Endothelial cell of umbilical vein (primary cell): ENCODE measurements at regions not wholly inside any gene's neighbourhood (a gene's known extent, or its start where the extent isn't known, plus 50 kb on each side); places are given as distances from the start of the nearest gene placed in this dataset.

Experiments
- BruUV-seq: library from RNA; stranded (reverse); fragments of 400-500 nt; replicated peaks from 2 replicates; lab custom pipeline; 2021; lab: Mats Ljungman, UMichigan
- CTCF ChIA-PET: fragments of 300-600, 350-600 bp; sonication (Branson Sonifier 250); formaldehyde crosslinking; loops from one replicate; lab custom pipeline; 2021; ENCODE audit warnings: antibody characterized with exemption, inconsistent platforms; lab: Charles Lee
- POLR2A ChIA-PET: fragments of 300-600, 350-600 bp; sonication (Branson Sonifier 250); formaldehyde crosslinking; loops from one replicate; lab custom pipeline; 2021; ENCODE audit warnings: antibody characterized with exemption, inconsistent platforms; lab: Charles Lee
- DNase-seq: peaks from one replicate; pipeline ENCODE4 v3.0.0-alpha.2; 2011; ENCODE audit warnings: low read depth, low spot score
- FAIRE-seq: peaks from 2 replicates; lab custom pipeline; 2011; peaks lifted over from hg19 to GRCh38; lab: Jason Lieb, UNC
- H2AFZ ChIP-seq: 2 replicates; pipeline ENCODE4 v1.6.0; 2012; ENCODE audit warnings: low read depth, low read length, control low read depth, inconsistent platforms
- H3K27ac ChIP-seq: 2 replicates; pipeline ENCODE4 v1.5.1; 2011; ENCODE audit warnings: low read depth, mild to moderate bottlenecking, control low read depth, low read length, moderate library complexity; ENCODE audit not compliant: insufficient read depth
- H3K27me3 ChIP-seq, 2 experiments: 2 replicates each; pipeline versions ENCODE4 v1.6.0 to v1.6.1; 2011; ENCODE audit warnings: low read length in 2 of 2, mixed read lengths in 1 of 2; ENCODE audit not compliant: control insufficient read depth in 2 of 2, insufficient read depth in 2 of 2
- H3K36me3 ChIP-seq, 2 experiments: 2 replicates in 1 of 2; 3 replicates in 1 of 2; pipeline ENCODE4 v1.5.1; 2011; ENCODE audit warnings: low read length in 2 of 2, mild to moderate bottlenecking in 1 of 2, moderate library complexity in 1 of 2; ENCODE audit not compliant: control insufficient read depth in 2 of 2, insufficient read depth in 2 of 2; ENCODE audit errors: extremely low read depth in 1 of 2
- H3K4me1 ChIP-seq: 3 replicates; pipeline ENCODE4 v1.5.1; 2011; ENCODE audit warnings: mild to moderate bottlenecking, low read length; ENCODE audit not compliant: control insufficient read depth, insufficient read depth; ENCODE audit errors: extremely low read depth
- H3K4me2 ChIP-seq: 2 replicates; pipeline ENCODE4 v1.6.1; 2011; ENCODE audit warnings: low read length, control low read depth, mixed read lengths; ENCODE audit not compliant: insufficient read depth
- H3K4me3 ChIP-seq, 3 experiments: fragments of 200-600 bp in 1 of 3; sonication (generic), shearing (Covaris generic) in 1 of 3; replicated peaks in 1 of 3; 2 replicates each; pipeline ENCODE4 v1.5.1; 2011 to 2016; ENCODE audit warnings: control low read depth in 3 of 3, low read length in 3 of 3, mild to moderate bottlenecking in 2 of 3, inconsistent platforms in 1 of 3, low read depth in 1 of 3, moderate library complexity in 1 of 3; ENCODE audit not compliant: insufficient read depth in 1 of 3
- H3K79me2 ChIP-seq: 2 replicates; pipeline ENCODE4 v1.6.0; 2012; ENCODE audit warnings: low read length, inconsistent platforms; ENCODE audit not compliant: control insufficient read depth, insufficient read depth
- H3K9ac ChIP-seq: replicated peaks from 2 replicates; pipeline ENCODE3; 2011; ENCODE audit warnings: low read length, control low read depth; ENCODE audit not compliant: insufficient read depth; ENCODE audit errors: extremely low read depth
- H3K9me1 ChIP-seq: replicated peaks from 3 replicates; pipeline ENCODE4 v1.6.0; 2011; ENCODE audit warnings: mild to moderate bottlenecking, low read length; ENCODE audit not compliant: control insufficient read depth, insufficient read depth; ENCODE audit errors: extremely low read depth
- H3K9me3 ChIP-seq: replicated peaks from 2 replicates; pipeline ENCODE4 v1.5.1; 2012; ENCODE audit warnings: low read length, inconsistent platforms; ENCODE audit not compliant: control insufficient read depth, insufficient read depth
- H4K20me1 ChIP-seq: replicated peaks from 2 replicates; pipeline ENCODE3; 2011; ENCODE audit warnings: mild to moderate bottlenecking, low read length; ENCODE audit not compliant: control insufficient read depth, insufficient read depth; ENCODE audit errors: extremely low read depth
- CTCF ChIP-seq, 2 donors: IDR thresholded peaks; 1 replicate in 1 of 2; 2 replicates in 1 of 2; pipeline ENCODE4 v1.5.1; 2011; ENCODE audit warnings: low read length in 2 of 2, mild to moderate bottlenecking in 2 of 2, moderate library complexity in 2 of 2, control low read depth in 1 of 2, inconsistent platforms in 1 of 2, low read depth in 1 of 2; ENCODE audit not compliant: insufficient read depth in 1 of 2; ENCODE audit errors: extremely low read depth in 1 of 2
- EZH2 ChIP-seq: IDR thresholded peaks from 2 replicates; pipeline ENCODE4 v1.6.1; 2012; ENCODE audit warnings: borderline replicate concordance, low read depth, mild to moderate bottlenecking, moderate library complexity, low read length, inconsistent platforms; ENCODE audit not compliant: severe bottlenecking
- FOS ChIP-seq: IDR thresholded peaks from 2 replicates; pipeline ENCODE4 v1.6.1; 2011; ENCODE audit warnings: mild to moderate bottlenecking, low read length, moderate library complexity, borderline replicate concordance; ENCODE audit not compliant: insufficient read depth
- GATA2 ChIP-seq: IDR thresholded peaks from 2 replicates; pipeline ENCODE4 v1.7.0; 2011; ENCODE audit warnings: low read depth, mild to moderate bottlenecking, moderate library complexity, mixed read lengths, low read length; ENCODE audit not compliant: insufficient read length, insufficient read depth
- JUN ChIP-seq: IDR thresholded peaks from 2 replicates; pipeline ENCODE4 v1.6.1; 2011; ENCODE audit warnings: borderline replicate concordance, low read depth; ENCODE audit not compliant: insufficient read length, insufficient read depth
- MAX ChIP-seq: IDR thresholded peaks from 2 replicates; pipeline ENCODE4 v1.6.1; 2011; ENCODE audit not compliant: insufficient read depth, insufficient read length
- MYC ChIP-seq: IDR thresholded peaks from one replicate; pipeline ENCODE4 v1.6.1; 2011; ENCODE audit warnings: mild to moderate bottlenecking, low read depth, low read length
- POLR2A ChIP-seq: IDR thresholded peaks from 2 replicates; pipeline ENCODE4 v1.6.1; 2012; ENCODE audit warnings: low read depth, mild to moderate bottlenecking, control low read depth, low read length
- POLR2AphosphoS5 ChIP-seq: IDR thresholded peaks from 2 replicates; pipeline ENCODE4 v1.6.1; 2012; ENCODE audit warnings: low read depth, mild to moderate bottlenecking, control low read depth, low read length, moderate library complexity; ENCODE audit not compliant: insufficient read depth
- dilution Hi-C: fragments of 300-500 bp; cut with MboI; formaldehyde crosslinking; loops from one replicate; pipeline ENCODE4 v1.15.0; 2019; ENCODE audit warnings: low sequenced_read_pairs; ENCODE audit not compliant: extremely low pct_ligation_motif_present
- intact Hi-C: fragments of 100-400 bp; cut with micrococcal nuclease; formaldehyde crosslinking; loops from one replicate; pipeline ENCODE4 v1.10.0; 2022

GRCh38 chr22:49363526-49364230 is 464.0 kb downstream of the BRD1 start:
- POLR2A ChIA-PET, result no interaction called here
- Histone ChIP-seq H3K9me3 (peaks cover 8% of the 10 kb centered on the region), H3K4me1 (no peaks in the 10 kb centered on the region), H3K9ac (no peak overlapping the region), H3K4me2 (no peak overlapping the region), H2AFZ (no peak overlapping the region), H3K36me3 (no peaks in the 10 kb centered on the region), H3K27me3 (no peaks in the 10 kb centered on the region), H3K27ac (no peak overlapping the region), H4K20me1 (no peaks in the 10 kb centered on the region), H3K79me2 (no peaks in the 10 kb centered on the region), H3K4me3 (no peak overlapping the region), H3K9me1 (no peaks in the 10 kb centered on the region)
- DNase-seq (no peak), FAIRE-seq (no peak)
- dilution Hi-C loops, result no loop called here
- BruUV-seq, result no TSS peak
- CTCF ChIA-PET, result no interaction called here
- TF ChIP-seq POLR2A (no peak), POLR2AphosphoS5 (no peak), MAX (no peak), EZH2 (no peak), MYC (no peak), FOS (no peak), JUN (no peak), GATA2 (no peak), CTCF (IDR thresholded peaks at IDR 0.05; ENCODE audit: extremely low read depth in 1 of 2, insufficient read depth in 1 of 2, low read depth in 1 of 2, low read length in 2 of 2) (no peak)
- intact Hi-C loops, result no loop called here
